Trophoblast cell (in vitro differentiated cells and primary cell): ENCODE measurements at regions not wholly inside any gene's neighbourhood (a gene's known extent, or its start where the extent isn't known, plus 50 kb on each side); places are given as distances from the start of the nearest gene placed in this dataset.
"Not testable (repeated sequence)": the region's sequence is repeated elsewhere in the genome, so short reads cannot be mapped to it uniquely, and the experiment has no call there.

Experiments
- DNase-seq, 2 donors: peaks; one replicate each; pipeline ENCODE4 v3.0.0-alpha.2; 2016
- H2AFZ ChIP-seq: 2 replicates; pipeline ENCODE4 v1.6.1; 2013; ENCODE audit warnings: low read length, moderate library complexity, mild to moderate bottlenecking; ENCODE audit not compliant: insufficient read depth, poor library complexity
- H2AK5ac ChIP-seq: 2 replicates; pipeline ENCODE4 v1.6.1; 2013; ENCODE audit warnings: mild to moderate bottlenecking, low read length
- H2BK120ac ChIP-seq: 2 replicates; pipeline ENCODE4 v1.6.1; 2013; ENCODE audit warnings: low read length, mild to moderate bottlenecking, moderate library complexity; ENCODE audit not compliant: insufficient read depth, poor library complexity
- H2BK12ac ChIP-seq: 2 replicates; pipeline ENCODE4 v1.6.1; 2013; ENCODE audit warnings: mild to moderate bottlenecking, low read length, moderate library complexity
- H2BK5ac ChIP-seq: 2 replicates; pipeline ENCODE4 v1.6.1; 2013; ENCODE audit warnings: low read length, low read depth, moderate library complexity, mild to moderate bottlenecking; ENCODE audit not compliant: poor library complexity
- H3K14ac ChIP-seq: 2 replicates; pipeline ENCODE4 v1.6.1; 2013; ENCODE audit warnings: mild to moderate bottlenecking, low read length
- H3K18ac ChIP-seq: 2 replicates; pipeline ENCODE4 v1.6.1; 2013; ENCODE audit warnings: mild to moderate bottlenecking, low read length
- H3K23ac ChIP-seq: 2 replicates; pipeline ENCODE4 v1.6.1; 2013; ENCODE audit warnings: low read length
- H3K27ac ChIP-seq: 2 replicates; pipeline ENCODE4 v1.5.1; 2013; ENCODE audit warnings: low read depth, mild to moderate bottlenecking, inconsistent platforms, low read length, moderate library complexity
- H3K27me3 ChIP-seq: 2 replicates; pipeline ENCODE4 v1.6.1; 2013; ENCODE audit warnings: inconsistent platforms, mild to moderate bottlenecking, low read length, moderate library complexity; ENCODE audit not compliant: insufficient read depth
- H3K36me3 ChIP-seq, 2 experiments: 1 replicate in 1 of 2; 2 replicates in 1 of 2; pipeline ENCODE4 v1.6.1; 2013; ENCODE audit warnings: low read length in 2 of 2, mild to moderate bottlenecking in 2 of 2, moderate library complexity in 1 of 2; ENCODE audit not compliant: insufficient read depth in 2 of 2, control insufficient read depth in 1 of 2
- H3K4ac ChIP-seq: 2 replicates; pipeline ENCODE4 v1.6.1; 2013; ENCODE audit warnings: low read depth, mild to moderate bottlenecking, low read length, moderate library complexity
- H3K4me1 ChIP-seq, 2 experiments: 1 replicate in 1 of 2; 2 replicates in 1 of 2; pipeline ENCODE4 v1.6.1; 2013; ENCODE audit warnings: low read length in 2 of 2, mild to moderate bottlenecking in 2 of 2, moderate library complexity in 1 of 2; ENCODE audit not compliant: insufficient read depth in 2 of 2, control insufficient read depth in 1 of 2
- H3K4me2 ChIP-seq: 2 replicates; pipeline ENCODE4 v1.6.1; 2013; ENCODE audit warnings: inconsistent platforms, mild to moderate bottlenecking, low read length, moderate library complexity
- H3K4me3 ChIP-seq: 2 replicates; pipeline ENCODE4 v1.5.1; 2013; ENCODE audit warnings: mild to moderate bottlenecking, low read depth, low read length, inconsistent platforms
- H3K79me1 ChIP-seq: one replicate; pipeline ENCODE4 v1.6.1; 2013; ENCODE audit warnings: low read length
- H3K79me2 ChIP-seq: 2 replicates; pipeline ENCODE4 v1.6.1; 2013; ENCODE audit warnings: low read length, mild to moderate bottlenecking; ENCODE audit not compliant: control insufficient read depth, insufficient read depth, poor library complexity
- H3K9ac ChIP-seq: 2 replicates; pipeline ENCODE4 v1.6.1; 2013; ENCODE audit warnings: mild to moderate bottlenecking, low read length
- H3K9me3 ChIP-seq: 2 replicates; pipeline ENCODE4 v1.6.1; 2013; ENCODE audit warnings: low read depth, mild to moderate bottlenecking, control low read depth, inconsistent platforms, low read length; ENCODE audit not compliant: insufficient read depth
- H4K12ac ChIP-seq: 2 replicates; pipeline ENCODE4 v1.6.1; 2013; ENCODE audit warnings: low read depth, mild to moderate bottlenecking, low read length, moderate library complexity
- H4K8ac ChIP-seq: 2 replicates; pipeline ENCODE4 v1.6.1; 2013; ENCODE audit warnings: low read depth, mild to moderate bottlenecking, low read length, moderate library complexity
- H4K91ac ChIP-seq: one replicate; pipeline ENCODE4 v1.6.1; 2013; ENCODE audit warnings: low read depth, mild to moderate bottlenecking, low read length, moderate library complexity
- WGBS: extraction: QIAGEN DNeasy Blood & Tissue Kit; methylation state at CpG from one replicate; pipeline ENCODE4 v1.1.7; 2013; ENCODE audit warnings: missing lambda C conversion rate; ENCODE audit not compliant: insufficient read length, insufficient coverage; ENCODE audit errors: extremely low coverage; 5-methylcytosine and 5-hydroxymethylcytosine counted together

DNA sequence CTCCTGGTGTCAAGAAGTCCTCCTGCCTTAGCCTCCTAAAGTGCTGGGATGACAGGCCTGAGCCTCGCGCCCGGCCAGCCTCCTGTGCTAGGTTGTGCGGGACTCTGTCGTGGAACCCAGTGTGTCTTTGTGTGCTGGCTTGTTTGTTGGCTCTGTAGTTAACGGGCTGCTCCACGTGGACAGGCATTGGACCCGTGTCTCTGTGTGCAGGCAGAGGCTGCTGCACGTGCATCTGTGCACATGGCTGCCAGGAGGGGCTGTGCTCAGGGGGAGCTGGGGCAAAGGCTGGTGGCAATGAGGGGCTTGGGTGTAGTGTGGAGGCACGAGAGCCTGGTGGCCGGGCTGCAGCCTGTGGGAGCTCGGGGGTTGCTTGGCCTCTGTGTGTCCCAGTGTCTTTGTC is 121.3 kb upstream of the ALDH3B2 start:
- no peak overlapping the region for H3K9ac ChIP-seq
- H3K9me3 ChIP-seq: no peaks in the 10 kb centered on the region
- H2AK5ac ChIP-seq: no peak overlapping the region
- no peak overlapping the region for H4K12ac ChIP-seq
- no peaks in the 10 kb centered on the region for H3K4me1 ChIP-seq
- no peak overlapping the region for H3K14ac ChIP-seq
- DNase-seq: no peak
- no peak overlapping the region for H3K4me3 ChIP-seq
- H3K36me3 ChIP-seq: no peaks in the 10 kb centered on the region
- no peaks in the 10 kb centered on the region for H3K79me2 ChIP-seq
- no peak overlapping the region for H2BK120ac ChIP-seq
- H3K18ac ChIP-seq: no peak overlapping the region
- H4K91ac ChIP-seq: no peak overlapping the region
- no peak overlapping the region for H3K23ac ChIP-seq
- no peaks in the 10 kb centered on the region for H3K79me1 ChIP-seq
- H3K4ac ChIP-seq: no peak overlapping the region
- H3K4me2 ChIP-seq: no peak overlapping the region
- no CpG with 5 or more reads among the region's 12 CpGs for WGBS
- H3K27me3 ChIP-seq: no peaks in the 10 kb centered on the region
- H2BK5ac ChIP-seq: no peak overlapping the region
- H4K8ac ChIP-seq: no peak overlapping the region
- no peak overlapping the region for H2BK12ac ChIP-seq
- H2AFZ ChIP-seq: no peak overlapping the region
- no peak overlapping the region for H3K27ac ChIP-seq

DNA sequence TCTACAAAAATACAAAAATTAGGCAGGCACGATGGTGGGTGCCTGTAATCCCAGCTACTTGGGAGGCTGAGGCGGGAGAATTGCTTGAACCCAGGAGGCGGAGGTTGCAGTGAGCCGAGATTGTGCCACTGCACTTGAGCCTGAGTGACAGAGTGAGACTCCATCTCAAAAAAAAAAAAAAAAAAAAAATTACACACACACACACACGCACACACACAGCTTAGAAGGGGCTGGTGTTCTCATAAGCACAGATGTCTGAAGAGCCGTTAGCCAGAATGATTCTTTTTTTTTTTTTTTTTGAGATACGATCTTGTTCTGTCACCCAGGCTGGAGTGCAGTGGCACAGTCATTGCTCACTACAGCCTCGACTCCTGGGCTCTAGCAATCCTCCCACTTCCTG is 119.3 kb upstream of the ALDH3B2 start:
- not testable (repeated sequence) for H4K12ac ChIP-seq, H3K27me3 ChIP-seq, H3K4me1 ChIP-seq, H2BK120ac ChIP-seq, H3K4ac ChIP-seq, H3K4me2 ChIP-seq, H3K23ac ChIP-seq, H2BK5ac ChIP-seq, H2BK12ac ChIP-seq, H4K8ac ChIP-seq, H3K18ac ChIP-seq, H3K36me3 ChIP-seq, H3K9me3 ChIP-seq, H3K79me1 ChIP-seq, H4K91ac ChIP-seq, H3K79me2 ChIP-seq, H2AFZ ChIP-seq, H2AK5ac ChIP-seq, H3K9ac ChIP-seq, H3K27ac ChIP-seq, H3K14ac ChIP-seq, DNase-seq, H3K4me3 ChIP-seq
- no CpG with 5 or more reads among the region's 8 CpGs for WGBS

DNA sequence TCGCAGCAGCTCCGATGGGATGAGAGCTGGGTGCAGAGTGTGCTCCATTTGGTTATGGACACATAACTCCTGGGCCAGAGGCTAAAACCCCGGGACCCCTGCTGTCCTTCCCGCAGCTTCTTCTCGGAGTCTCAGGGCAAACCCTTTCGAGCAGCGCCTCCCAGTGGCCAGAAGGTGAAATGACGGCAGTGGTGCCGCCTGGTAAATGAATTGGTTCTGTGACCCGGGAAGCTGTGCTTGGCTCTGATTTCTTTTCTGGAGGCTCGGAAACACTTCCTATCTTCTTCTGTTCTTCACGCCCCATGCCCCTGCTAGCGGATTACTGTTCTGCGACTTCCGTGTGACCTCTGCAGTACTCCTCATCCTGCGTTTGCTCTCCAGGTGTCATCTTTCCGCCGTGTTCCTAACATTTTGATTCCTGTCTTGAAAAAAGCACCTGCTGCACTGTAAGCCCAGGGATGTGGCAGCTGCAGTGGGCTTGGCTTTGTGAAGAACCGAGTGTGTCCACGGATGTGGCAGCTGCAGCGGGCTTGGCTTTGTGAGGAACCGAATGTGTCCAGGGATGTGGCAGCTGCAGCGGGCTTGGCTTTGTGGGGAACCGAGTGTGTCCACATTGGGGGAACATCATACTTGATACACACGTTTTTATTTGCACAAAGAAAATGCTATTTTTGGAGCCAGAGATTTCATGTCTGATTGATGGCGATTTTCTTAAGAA is 118.0 kb upstream of the ALDH3B2 start:
- not testable (repeated sequence) for H2AK5ac ChIP-seq, H3K9me3 ChIP-seq, H2BK5ac ChIP-seq, H3K14ac ChIP-seq, H3K4me3 ChIP-seq, H2AFZ ChIP-seq, H3K79me1 ChIP-seq, H3K9ac ChIP-seq, H3K23ac ChIP-seq, H2BK120ac ChIP-seq, H3K79me2 ChIP-seq, H3K4me2 ChIP-seq, DNase-seq, H3K27ac ChIP-seq, H3K4ac ChIP-seq, H4K91ac ChIP-seq, H3K27me3 ChIP-seq, H3K36me3 ChIP-seq, H2BK12ac ChIP-seq, H3K18ac ChIP-seq, H3K4me1 ChIP-seq, H4K8ac ChIP-seq, H4K12ac ChIP-seq
- no CpG with 5 or more reads among the region's 26 CpGs for WGBS

DNA sequence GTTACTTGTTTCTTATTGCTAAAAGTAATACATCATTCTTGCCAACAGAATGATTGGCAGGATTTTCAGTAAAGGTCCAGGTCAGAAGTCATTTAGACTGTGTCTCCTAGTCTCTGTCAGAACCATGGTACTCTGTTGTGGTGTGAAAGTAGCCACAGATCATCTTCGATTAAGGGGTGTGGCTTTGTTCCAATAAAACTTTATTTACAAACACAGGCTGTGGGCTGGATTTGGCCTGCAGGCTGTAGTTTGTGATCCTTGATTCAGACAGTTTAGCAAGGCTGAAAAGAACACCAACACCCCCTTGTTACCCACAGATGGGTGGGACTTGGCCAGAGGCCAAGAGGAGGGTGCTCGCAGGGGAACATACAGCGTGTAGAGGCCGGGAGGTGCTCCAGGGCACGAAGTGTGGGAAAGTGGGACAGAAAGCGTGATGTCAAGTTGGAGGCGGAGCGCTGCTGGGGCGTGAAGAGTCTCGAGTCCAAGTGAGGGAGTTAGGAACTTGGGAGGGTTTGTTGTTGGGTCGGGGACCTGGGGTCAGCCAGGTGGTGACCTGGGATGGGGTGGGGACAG is 117.3 kb upstream of the ALDH3B2 start:
- H3K18ac ChIP-seq, H2AK5ac ChIP-seq, H4K12ac ChIP-seq, H2BK5ac ChIP-seq, H3K36me3 ChIP-seq, H3K4me3 ChIP-seq, H3K79me1 ChIP-seq, H3K4me2 ChIP-seq, H2BK12ac ChIP-seq, H3K23ac ChIP-seq, H3K27me3 ChIP-seq, H2BK120ac ChIP-seq, H3K4ac ChIP-seq, H2AFZ ChIP-seq, H4K91ac ChIP-seq, H3K9me3 ChIP-seq, H3K4me1 ChIP-seq, H3K14ac ChIP-seq, H3K27ac ChIP-seq, H3K79me2 ChIP-seq, H3K9ac ChIP-seq: not testable (repeated sequence)
- peak; percentile 6 to 18 for DNase-seq
- H4K8ac ChIP-seq: peak overlapping the region; percentile 69
- WGBS: no CpG with 5 or more reads among the region's 11 CpGs
